IMR-90 (cell line): ENCODE measurements at regions not wholly inside any gene's neighbourhood (a gene's known extent, or its start where the extent isn't known, plus 50 kb on each side); places are given as distances from the start of the nearest gene placed in this dataset.

Experiments used
- ATAC-seq: fragments of 200-7000 bp; cut with Tn5 transposase; 2 replicates; pipeline ENCODE4 v1.9.1; 2020; ENCODE audit warnings: low read depth, mild to moderate bottlenecking, moderate library complexity
- BruUV-seq: library from RNA; stranded (reverse); fragments of 400-500 nt; replicated peaks from 2 replicates; lab custom pipeline; 2021; lab: Mats Ljungman, UMichigan
- CTCF ChIA-PET: fragments of 300-600 bp; formaldehyde crosslinking; extraction: SDS; loops from one replicate; lab custom pipeline; 2021; ENCODE audit warnings: antibody characterized with exemption; lab: Yijun Ruan, JAX
- POLR2A ChIA-PET: fragments of 300-600 bp; sonication (Branson Sonifier 250); formaldehyde crosslinking; loops from one replicate; lab custom pipeline; 2022; ENCODE audit warnings: antibody characterized with exemption; ENCODE audit not compliant: unreplicated experiment; lab: Charles Lee
- DNase-seq: peaks from one replicate; pipeline ENCODE4 v3.0.0; 2013
- H2AFZ ChIP-seq: replicated peaks from 2 replicates; pipeline ENCODE3; 2013; ENCODE audit warnings: low read length, mild to moderate bottlenecking; ENCODE audit not compliant: poor library complexity
- H2AK5ac ChIP-seq: 2 replicates; pipeline ENCODE4 v1.6.1; 2013; ENCODE audit warnings: low read depth, low read length, inconsistent platforms
- H2AK9ac ChIP-seq: replicated peaks from 2 replicates; pipeline ENCODE3; 2013; ENCODE audit warnings: mild to moderate bottlenecking, low read depth, low read length, moderate library complexity; ENCODE audit not compliant: poor library complexity
- H2BK120ac ChIP-seq: 2 replicates; pipeline ENCODE4 v1.6.1; 2013; ENCODE audit warnings: low read depth, low read length, inconsistent platforms
- H2BK15ac ChIP-seq: 3 replicates; pipeline ENCODE4 v1.6.1; 2013; ENCODE audit warnings: low read depth, low read length, inconsistent platforms
- H2BK20ac ChIP-seq: 2 replicates; pipeline ENCODE4 v1.6.1; 2013; ENCODE audit warnings: low read depth, mild to moderate bottlenecking, inconsistent platforms, low read length, moderate library complexity
- H2BK5ac ChIP-seq: 2 replicates; pipeline ENCODE4 v1.6.1; 2013; ENCODE audit warnings: mild to moderate bottlenecking, low read depth, low read length, inconsistent platforms; ENCODE audit not compliant: poor library complexity, severe bottlenecking
- H3K14ac ChIP-seq: replicated peaks from 2 replicates; pipeline ENCODE4 v1.6.1; 2013; ENCODE audit warnings: low read depth, low read length, inconsistent platforms
- H3K18ac ChIP-seq: 2 replicates; pipeline ENCODE4 v1.6.1; 2013; ENCODE audit warnings: low read depth, low read length, control low read depth
- H3K23ac ChIP-seq: 2 replicates; pipeline ENCODE4 v1.6.1; 2013; ENCODE audit warnings: low read depth, low read length, inconsistent platforms
- H3K27ac ChIP-seq: 2 replicates; pipeline ENCODE4 v1.5.1; 2013; ENCODE audit warnings: mild to moderate bottlenecking, control low read depth, low read length; ENCODE audit not compliant: insufficient read depth
- H3K27me3 ChIP-seq: 2 replicates; pipeline ENCODE4 v1.6.1; 2013; ENCODE audit warnings: low read length; ENCODE audit not compliant: control insufficient read depth, insufficient read depth
- H3K36me3 ChIP-seq: 2 replicates; pipeline ENCODE4 v1.6.1; 2013; ENCODE audit warnings: low read length, mixed read lengths; ENCODE audit not compliant: control insufficient read depth, insufficient read depth
- H3K4ac ChIP-seq: 2 replicates; pipeline ENCODE4 v1.6.1; 2013; ENCODE audit warnings: low read depth, low read length, inconsistent platforms
- H3K4me1 ChIP-seq: 2 replicates; pipeline ENCODE4 v1.6.1; 2013; ENCODE audit warnings: low read length, mixed read lengths; ENCODE audit not compliant: control insufficient read depth, insufficient read depth
- H3K4me2 ChIP-seq: 2 replicates; pipeline ENCODE4 v1.6.1; 2013; ENCODE audit warnings: low read depth, mild to moderate bottlenecking, control low read depth, low read length, moderate library complexity
- H3K4me3 ChIP-seq: 2 replicates; pipeline ENCODE4 v1.5.1; 2013; ENCODE audit warnings: low read depth, mild to moderate bottlenecking, control low read depth, low read length, moderate library complexity; ENCODE audit not compliant: insufficient read depth
- H3K56ac ChIP-seq: 2 replicates; pipeline ENCODE4 v1.6.1; 2013; ENCODE audit warnings: low read length, inconsistent platforms; ENCODE audit not compliant: insufficient read depth; ENCODE audit errors: extremely low read depth
- H3K79me1 ChIP-seq, 2 experiments: 2 replicates each; pipeline ENCODE4 v1.6.1; 2013; ENCODE audit warnings: low read length in 2 of 2, inconsistent platforms in 1 of 2, low read depth in 1 of 2
- H3K9ac ChIP-seq: 2 replicates; pipeline ENCODE4 v1.6.1; 2013; ENCODE audit warnings: low read depth, low read length, control low read depth
- H3K9me1 ChIP-seq: 2 replicates; pipeline ENCODE4 v1.6.1; 2013; ENCODE audit warnings: low read length, inconsistent platforms; ENCODE audit not compliant: insufficient read depth
- H3K9me3 ChIP-seq: 2 replicates; pipeline ENCODE4 v1.6.1; 2013; ENCODE audit warnings: low read length; ENCODE audit not compliant: control insufficient read depth, insufficient read depth
- H4K20me1 ChIP-seq: 2 replicates; pipeline ENCODE4 v1.6.1; 2013; ENCODE audit warnings: low read length, inconsistent platforms; ENCODE audit not compliant: insufficient read depth
- H4K5ac ChIP-seq: 2 replicates; pipeline ENCODE4 v1.6.1; 2013; ENCODE audit warnings: mild to moderate bottlenecking, low read depth, low read length, control low read depth
- H4K8ac ChIP-seq, 2 experiments: 2 replicates each; pipeline ENCODE4 v1.6.1; 2013; ENCODE audit warnings: low read depth in 2 of 2, low read length in 2 of 2, control low read depth in 1 of 2, inconsistent platforms in 1 of 2
- H4K91ac ChIP-seq: 2 replicates; pipeline ENCODE4 v1.6.1; 2013; ENCODE audit warnings: low read depth, low read length, inconsistent platforms; ENCODE audit not compliant: insufficient read depth
- BHLHE40 ChIP-seq: fragments of 150-350 bp; IDR thresholded peaks from 2 replicates; pipeline ENCODE4 v1.6.1; 2016; ENCODE audit warnings: mild to moderate bottlenecking, low read depth, low read length
- CHD1 ChIP-seq: IDR thresholded peaks from 2 replicates; pipeline ENCODE4 v1.6.1; 2012; ENCODE audit warnings: low read depth, low read length, improper control_type of control experiment
- CTCF ChIP-seq: conservative IDR thresholded peaks from 2 replicates; pipeline ENCODE4 v1.5.1; 2012; ENCODE audit warnings: mild to moderate bottlenecking, low read depth, low read length, improper control_type of control experiment
- MAFK ChIP-seq: IDR thresholded peaks from 2 replicates; pipeline ENCODE4 v1.6.1; 2012; ENCODE audit warnings: low read depth, low read length, improper control_type of control experiment
- SMC3 ChIP-seq: fragments of 150-350 bp; IDR thresholded peaks from 2 replicates; pipeline ENCODE4 v1.6.1; 2016; ENCODE audit warnings: low read depth, mild to moderate bottlenecking, antibody characterized with exemption, low read length, moderate library complexity
- WGBS, 2 experiments: methylation state at CpG; one replicate each; pipeline versions ENCODE4 v1.1.5 to v1.1.7; 2013; ENCODE audit warnings: missing lambda C conversion rate in 2 of 2; ENCODE audit not compliant: insufficient read length in 1 of 2; ENCODE audit errors: extremely low coverage in 2 of 2; 5-methylcytosine and 5-hydroxymethylcytosine counted together
- dilution Hi-C: fragments of 300-500 bp; cut with HindIII; formaldehyde crosslinking; loops from one replicate; pipeline ENCODE4 v1.14.3; 2018; ENCODE audit warnings: low sequenced_read_pairs; ENCODE audit not compliant: unreplicated experiment
- in situ Hi-C: fragments of 300-500 bp; cut with MboI; formaldehyde crosslinking; loops from 3 replicates; pipeline ENCODE4 v1.14.3; 2019; ENCODE audit warnings: low sequenced_read_pairs, inconsistent platforms, mixed read lengths
- intact Hi-C: fragments of 100-400 bp; cut with micrococcal nuclease; formaldehyde crosslinking; loops from 2 replicates; pipeline ENCODE4 v1.10.0; 2022

- Histone ChIP-seq H2BK5ac (no peak overlapping the region), H2BK20ac (no peak overlapping the region), H3K4me2 (no peak overlapping the region), H3K79me1 (no peaks in the 10 kb centered on the region), H2BK15ac (no peak overlapping the region), H3K27me3 (no peaks in the 10 kb centered on the region), H2AK5ac (no peak overlapping the region), H2BK120ac (no peak overlapping the region), H3K27ac (no peak overlapping the region), H3K4ac (no peak overlapping the region), H3K9me1 (no peaks in the 10 kb centered on the region), H4K8ac (no peak overlapping the region), H3K23ac (no peak overlapping the region), H3K56ac (no peak overlapping the region), H3K14ac (no peak overlapping the region), H3K9me3 (no peaks in the 10 kb centered on the region), H3K18ac (no peak overlapping the region), H3K4me1 (no peaks in the 10 kb centered on the region), H2AK9ac (no peak overlapping the region), H2AFZ (no peak overlapping the region), H3K9ac (no peak overlapping the region), H4K5ac (no peak overlapping the region), H4K20me1 (no peaks in the 10 kb centered on the region), H3K36me3 (no peaks in the 10 kb centered on the region), H3K4me3 (no peak overlapping the region), H4K91ac (no peak overlapping the region)
- no TSS peak for BruUV-seq
- in situ Hi-C loops, result no loop called here
- dilution Hi-C loops, result no loop called here
- DNase-seq (no peak), ATAC-seq (no peak)
- 94% methylated on average over 2 of the region's 2 CpGs; no CpG with 5 or more reads in 1 of the 2 experiments for WGBS, 2 experiments
- no peak for TF ChIP-seq CHD1
- TF ChIP-seq CTCF, result no peak
- TF ChIP-seq SMC3, result no peak
- no peak for TF ChIP-seq MAFK
- no peak for TF ChIP-seq BHLHE40
- intact Hi-C loops, result no loop called here
- POLR2A ChIA-PET, result no interaction called here
- CTCF ChIA-PET, result no interaction called here
Measured at GRCh38 chr12:90069711-90070110, 361.1 kb upstream of the ATP2B1 start.
